Panc1 (cell line): ENCODE measurements at regions not wholly inside any gene's neighbourhood (a gene's known extent, or its start where the extent isn't known, plus 50 kb on each side); places are given as distances from the start of the nearest gene placed in this dataset.

ENCODE experiments used
- ATAC-seq: fragments of 200-7000 bp; cut with Tn5 transposase; 2 replicates; pipeline ENCODE4 v1.9.1; 2020; ENCODE audit warnings: mild to moderate bottlenecking, moderate library complexity
- BruUV-seq: library from RNA; stranded (reverse); fragments of 400-500 nt; replicated peaks from 2 replicates; lab custom pipeline; 2021; lab: Mats Ljungman, UMichigan
- CTCF ChIA-PET: fragments of 300-600 bp; sonication (Branson Sonifier 250); formaldehyde crosslinking; loops from one replicate; lab custom pipeline; 2022; ENCODE audit warnings: antibody characterized with exemption; lab: Charles Lee
- POLR2A ChIA-PET: fragments of 300-600 bp; sonication (Branson Sonifier 250); formaldehyde crosslinking; loops from one replicate; lab custom pipeline; 2022; ENCODE audit warnings: antibody characterized with exemption; lab: Charles Lee
- DNase-seq: peaks from one replicate; pipeline ENCODE4 v3.0.0-alpha.2; 2010; ENCODE audit warnings: low read depth, low spot score
- H3K27ac ChIP-seq: 2 replicates; pipeline ENCODE4 v1.5.1; 2011; ENCODE audit warnings: mild to moderate bottlenecking, low read length, inconsistent platforms
- H3K27me3 ChIP-seq: fragments of 200-500 bp; sonication (Bioruptor generic); 2 replicates; pipeline ENCODE4 v1.6.0; 2014; ENCODE audit warnings: low read length, inconsistent platforms; ENCODE audit not compliant: control insufficient read depth, insufficient read depth
- H3K36me3 ChIP-seq: fragments of 200-500 bp; sonication (Bioruptor generic); 2 replicates; pipeline ENCODE4 v1.5.1; 2014; ENCODE audit warnings: inconsistent platforms, mild to moderate bottlenecking, low read length, moderate library complexity; ENCODE audit not compliant: control insufficient read depth, insufficient read depth
- H3K4me1 ChIP-seq: 2 replicates; pipeline ENCODE4 v1.5.1; 2011; ENCODE audit warnings: inconsistent platforms, mild to moderate bottlenecking, low read length, moderate library complexity; ENCODE audit not compliant: control insufficient read depth, insufficient read depth
- H3K4me3 ChIP-seq, 2 experiments: 2 replicates each; pipeline ENCODE4 v1.5.1; 2011 to 2012; ENCODE audit warnings: low read depth in 2 of 2, low read length in 2 of 2, mild to moderate bottlenecking in 2 of 2, inconsistent platforms in 1 of 2, moderate library complexity in 1 of 2
- H3K9me3 ChIP-seq: fragments of 200-500 bp; sonication (Bioruptor generic); 2 replicates; pipeline ENCODE4 v1.5.1; 2014; ENCODE audit warnings: low read depth, mild to moderate bottlenecking, inconsistent platforms, low read length, moderate library complexity; ENCODE audit not compliant: control insufficient read depth, insufficient read depth
- POLR2AphosphoS5 ChIP-seq: IDR thresholded peaks from 2 replicates; pipeline ENCODE4 v1.6.1; 2012; ENCODE audit warnings: mild to moderate bottlenecking, low read depth, low read length, moderate library complexity
- REST ChIP-seq, 2 experiments: IDR thresholded peaks; 2 replicates each; pipeline ENCODE4 v1.6.1; 2011 to 2012; ENCODE audit warnings: low read depth in 2 of 2, control low read depth in 1 of 2, low read length in 1 of 2, mild to moderate bottlenecking in 1 of 2, moderate library complexity in 1 of 2; ENCODE audit not compliant: insufficient read depth in 1 of 2
- SIN3A ChIP-seq: IDR thresholded peaks from 2 replicates; pipeline ENCODE4 v1.6.1; 2012; ENCODE audit warnings: low read depth, mild to moderate bottlenecking, low read length, moderate library complexity, borderline replicate concordance; ENCODE audit not compliant: insufficient read depth
- TCF7L2 ChIP-seq: IDR thresholded peaks from 2 replicates; pipeline ENCODE4 v1.6.1; 2011; ENCODE audit warnings: mild to moderate bottlenecking, low read depth, low read length, inconsistent platforms
- in situ Hi-C: cut with HindIII; loops from 2 replicates; pipeline ENCODE4 v1.10.0; 2016; ENCODE audit warnings: low sequenced_read_pairs, low pct_unique_long_range_greater_than_20kb
- intact Hi-C: fragments of 100-400 bp; cut with micrococcal nuclease; formaldehyde crosslinking; loops from one replicate; pipeline ENCODE4 v1.10.0; 2022; ENCODE audit not compliant: unreplicated experiment
- TF ChIP-seq, protein P1 (sequence below): fragments of 450-650 bp; IDR thresholded peaks from 2 replicates; pipeline ENCODE4 v1.5.1; 2017; ENCODE audit warnings: mild to moderate bottlenecking

GRCh38 chr2:7430421-7430868 is 513.2 kb downstream of the RNF144A start:
- H3K9me3 ChIP-seq, result no peaks in the 10 kb centered on the region
- no peak overlapping the region for H3K27ac ChIP-seq
- BruUV-seq, result no TSS peak
- no peak overlapping the region for H3K4me3 ChIP-seq
- H3K27me3 ChIP-seq, result peaks cover 3% of the 10 kb centered on the region
- ATAC-seq (no peak), DNase-seq (no peak)
- no peaks in the 10 kb centered on the region for H3K36me3 ChIP-seq
- in situ Hi-C loops (no loop called here), intact Hi-C loops (no loop called here)
- no peak for TF ChIP-seq REST (IDR thresholded peaks at IDR 0.05; ENCODE audit: insufficient read depth in 1 of 2, low read depth in 2 of 2, low read length in 1 of 2)
- TF ChIP-seq POLR2AphosphoS5, result no peak
- TF ChIP-seq TCF7L2, result no peak
- no peak for TF ChIP-seq SIN3A
- TF ChIP-seq, protein P1, sequence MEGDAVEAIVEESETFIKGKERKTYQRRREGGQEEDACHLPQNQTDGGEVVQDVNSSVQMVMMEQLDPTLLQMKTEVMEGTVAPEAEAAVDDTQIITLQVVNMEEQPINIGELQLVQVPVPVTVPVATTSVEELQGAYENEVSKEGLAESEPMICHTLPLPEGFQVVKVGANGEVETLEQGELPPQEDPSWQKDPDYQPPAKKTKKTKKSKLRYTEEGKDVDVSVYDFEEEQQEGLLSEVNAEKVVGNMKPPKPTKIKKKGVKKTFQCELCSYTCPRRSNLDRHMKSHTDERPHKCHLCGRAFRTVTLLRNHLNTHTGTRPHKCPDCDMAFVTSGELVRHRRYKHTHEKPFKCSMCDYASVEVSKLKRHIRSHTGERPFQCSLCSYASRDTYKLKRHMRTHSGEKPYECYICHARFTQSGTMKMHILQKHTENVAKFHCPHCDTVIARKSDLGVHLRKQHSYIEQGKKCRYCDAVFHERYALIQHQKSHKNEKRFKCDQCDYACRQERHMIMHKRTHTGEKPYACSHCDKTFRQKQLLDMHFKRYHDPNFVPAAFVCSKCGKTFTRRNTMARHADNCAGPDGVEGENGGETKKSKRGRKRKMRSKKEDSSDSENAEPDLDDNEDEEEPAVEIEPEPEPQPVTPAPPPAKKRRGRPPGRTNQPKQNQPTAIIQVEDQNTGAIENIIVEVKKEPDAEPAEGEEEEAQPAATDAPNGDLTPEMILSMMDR, result no peak
- no peaks in the 10 kb centered on the region for H3K4me1 ChIP-seq
- ChIA-PET POLR2A (no interaction called here), CTCF (no interaction called here)

GRCh38 chr2:7430869-7431641 is 513.8 kb downstream of the RNF144A start:
- ATAC-seq, result no peak
- POLR2A ChIA-PET, result no interaction called here
- CTCF ChIA-PET, result no interaction called here
- Histone ChIP-seq H3K4me3 (no peak overlapping the region), H3K36me3 (no peaks in the 10 kb centered on the region), H3K4me1 (no peaks in the 10 kb centered on the region), H3K27me3 (peaks cover 3% of the 10 kb centered on the region), H3K27ac (no peak overlapping the region), H3K9me3 (no peaks in the 10 kb centered on the region)
- DNase-seq, result no peak
- no TSS peak for BruUV-seq
- in situ Hi-C loops, result no loop called here
- no peak for TF ChIP-seq SIN3A
- intact Hi-C loops, result no loop called here

DNA sequence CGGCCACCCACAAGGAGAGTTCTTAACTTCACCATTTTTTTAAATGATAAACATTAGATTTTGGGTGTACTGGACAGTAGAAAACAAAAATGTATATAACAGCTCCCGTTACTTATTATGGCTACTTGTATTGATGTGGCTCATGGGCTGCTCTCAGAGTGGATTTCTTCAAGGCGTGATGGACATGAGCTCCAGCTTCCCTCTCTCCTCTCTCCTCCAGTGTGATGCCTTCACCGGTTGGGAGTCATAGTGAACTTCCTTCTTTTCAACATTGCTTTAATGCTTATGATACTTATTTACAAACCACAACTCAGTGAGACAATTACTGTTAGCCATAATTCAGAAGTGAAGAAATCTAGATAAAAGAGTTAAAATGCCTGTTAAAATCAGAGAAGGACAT is 515.2 kb downstream of the RNF144A start:
- POLR2A ChIA-PET, result no interaction called here
- CTCF ChIA-PET, result no interaction called here
- Histone ChIP-seq H3K9me3 (no peaks in the 10 kb centered on the region), H3K36me3 (no peaks in the 10 kb centered on the region), H3K27me3 (no peaks in the 10 kb centered on the region; the same call in 1 of the 2 replicates), H3K4me3 (no peak overlapping the region), H3K4me1 (no peaks in the 10 kb centered on the region), H3K27ac (no peak overlapping the region)
- TF ChIP-seq SIN3A (no peak), POLR2AphosphoS5 (no peak), REST (IDR thresholded peaks at IDR 0.05; ENCODE audit: insufficient read depth in 1 of 2, low read depth in 2 of 2, low read length in 1 of 2) (no peak), TCF7L2 (no peak)
- TF ChIP-seq, protein P1, result no peak
- in situ Hi-C loops, result no loop called here
- DNase-seq (no peak), ATAC-seq (no peak)
- intact Hi-C loops, result no loop called here
- BruUV-seq, result no TSS peak
